Medulla oblongata (tissue), 1 donor: ENCODE measurements at regions not wholly inside any gene's neighbourhood (a gene's known extent, or its start where the extent isn't known, plus 50 kb on each side); places are given as distances from the start of the nearest gene placed in this dataset.
"Not testable (repeated sequence)": the region's sequence is repeated elsewhere in the genome, so short reads cannot be mapped to it uniquely, and the experiment has no call there.

ENCODE experiments used
- DNase-seq: peaks from one replicate; pipeline ENCODE4 v3.0.0-alpha.2; 2015; ENCODE audit errors: extremely low spot score

DNA sequence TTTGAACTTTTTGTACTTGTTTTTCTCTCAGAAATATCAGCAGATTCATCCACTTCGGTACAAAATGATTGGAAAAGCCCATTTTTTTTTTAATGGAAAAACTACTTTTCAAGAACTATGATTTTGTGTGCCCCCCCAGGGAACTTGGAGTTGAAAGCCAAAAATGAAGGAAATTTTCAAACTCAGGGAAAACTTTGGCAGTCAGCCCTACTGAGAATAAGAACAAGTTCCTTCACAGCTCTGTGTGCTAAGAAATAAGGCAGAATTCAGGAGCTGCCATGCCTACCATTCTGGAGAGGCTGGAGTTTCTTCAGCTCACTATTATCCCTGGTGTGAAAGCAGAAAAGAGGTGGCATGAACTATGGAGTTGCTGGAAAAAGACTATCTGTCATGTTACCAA lies 226.0 kb upstream of the SLC35G4 start:
- peak; percentile 30 for DNase-seq

GRCh38 chr18:11380968-11381367 lies 228.4 kb upstream of the SLC35G4 start:
- DNase-seq = no peak

- no peak for DNase-seq
These were observed 229.7 kb upstream of the SLC35G4 start for GRCh38 chr18:11379660-11380059.

GRCh38 chr18:11377766-11378540 lies 228.6 kb upstream of the PIEZO2 start:
- DNase-seq = no peak

GRCh38 chr18:11372163-11372562 lies 222.8 kb upstream of the PIEZO2 start:
- no peak for DNase-seq

- DNase-seq = no peak
These were observed 220.2 kb upstream of the PIEZO2 start for GRCh38 chr18:11369556-11369955.

DNA sequence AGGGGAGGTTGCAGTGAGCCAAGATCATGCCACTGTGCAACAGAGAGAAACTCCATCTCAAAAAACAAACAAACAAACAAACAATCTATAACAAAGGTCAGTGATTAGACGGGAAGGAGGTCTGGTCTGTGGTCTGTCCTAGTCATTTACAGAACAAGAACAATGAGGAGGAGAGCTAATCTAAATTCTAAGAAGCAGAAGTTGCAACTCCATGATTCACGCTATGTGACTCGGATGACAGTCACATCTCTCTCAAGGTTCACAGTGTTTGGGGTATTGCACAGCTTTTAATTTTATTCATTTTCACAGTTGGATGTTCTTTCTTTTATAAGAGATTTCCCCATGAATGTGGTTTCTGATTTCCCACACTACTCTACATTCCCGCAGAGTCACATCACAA lies 218.7 kb upstream of the PIEZO2 start:
- DNase-seq = no peak

GRCh38 chr18:11367351-11367750 lies 218.0 kb upstream of the PIEZO2 start:
- DNase-seq = no peak

- no peak for DNase-seq
These were observed 217.0 kb upstream of the PIEZO2 start for GRCh38 chr18:11366410-11366809.

GRCh38 chr18:11362856-11363255 lies 213.5 kb upstream of the PIEZO2 start:
- no peak for DNase-seq

- not testable (repeated sequence) for DNase-seq
These were observed 212.5 kb upstream of the PIEZO2 start for GRCh38 chr18:11361862-11362261.

DNA sequence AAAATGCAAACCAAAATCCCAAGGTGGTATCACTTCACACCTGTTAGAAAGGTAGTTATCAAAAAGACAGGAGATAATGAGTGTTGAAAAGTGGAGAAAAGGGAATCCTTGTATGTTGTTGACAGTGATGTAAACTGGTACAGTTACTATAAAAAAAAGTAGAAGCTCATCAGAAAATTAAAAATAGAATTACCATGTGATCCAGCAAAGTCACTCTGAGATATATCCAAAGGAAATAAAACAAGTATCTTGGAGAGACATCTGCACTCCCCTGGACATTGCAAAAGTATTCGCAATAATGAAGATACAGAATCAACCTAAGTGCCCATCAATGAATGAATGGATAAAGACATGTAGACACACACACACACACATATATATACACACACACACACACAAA lies 208.3 kb upstream of the PIEZO2 start:
- DNase-seq = no peak

DNA sequence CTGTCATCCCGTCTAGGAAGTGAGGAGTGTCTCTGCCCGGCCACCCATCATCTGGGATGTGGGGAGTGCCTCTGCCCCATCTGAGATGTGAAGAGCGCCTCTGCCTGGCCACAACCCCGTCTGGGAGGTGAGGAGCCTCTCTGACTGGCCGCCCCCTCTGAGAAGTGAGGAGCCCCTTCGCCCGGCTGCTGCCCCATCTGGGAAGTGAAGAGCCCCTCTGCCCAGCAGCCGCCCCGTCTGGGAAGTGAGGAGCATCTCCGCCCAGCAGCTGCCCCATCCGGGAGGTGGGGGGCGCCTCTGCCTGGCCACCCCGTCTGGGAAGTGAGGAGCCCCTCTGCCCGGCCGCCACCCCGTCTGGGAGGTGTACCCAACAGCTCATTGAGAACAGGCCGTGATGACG lies 195.2 kb upstream of the PIEZO2 start:
- DNase-seq = not testable (repeated sequence)

GRCh38 chr18:11343096-11343495 lies 193.7 kb upstream of the PIEZO2 start:
- no peak for DNase-seq

DNA sequence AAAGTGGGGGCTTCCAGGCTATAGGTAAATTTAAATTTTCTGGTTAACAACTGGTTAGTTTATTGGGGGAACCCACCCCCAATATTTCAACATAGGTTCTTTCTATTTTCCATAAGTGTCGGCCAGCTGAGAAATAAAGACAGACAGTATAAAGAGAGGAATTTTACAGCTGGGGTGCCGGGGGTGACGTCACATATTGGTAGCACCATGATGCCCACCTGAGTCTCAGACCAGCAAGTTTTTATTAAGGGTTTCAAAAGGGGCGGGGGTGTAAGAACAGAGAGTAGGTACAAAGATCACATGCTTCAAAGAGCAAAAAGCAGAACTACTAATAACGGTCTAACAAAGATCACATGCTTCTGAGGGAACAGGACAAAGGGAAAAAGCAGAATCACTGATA lies 192.7 kb upstream of the PIEZO2 start:
- DNase-seq = not testable (repeated sequence)

DNA sequence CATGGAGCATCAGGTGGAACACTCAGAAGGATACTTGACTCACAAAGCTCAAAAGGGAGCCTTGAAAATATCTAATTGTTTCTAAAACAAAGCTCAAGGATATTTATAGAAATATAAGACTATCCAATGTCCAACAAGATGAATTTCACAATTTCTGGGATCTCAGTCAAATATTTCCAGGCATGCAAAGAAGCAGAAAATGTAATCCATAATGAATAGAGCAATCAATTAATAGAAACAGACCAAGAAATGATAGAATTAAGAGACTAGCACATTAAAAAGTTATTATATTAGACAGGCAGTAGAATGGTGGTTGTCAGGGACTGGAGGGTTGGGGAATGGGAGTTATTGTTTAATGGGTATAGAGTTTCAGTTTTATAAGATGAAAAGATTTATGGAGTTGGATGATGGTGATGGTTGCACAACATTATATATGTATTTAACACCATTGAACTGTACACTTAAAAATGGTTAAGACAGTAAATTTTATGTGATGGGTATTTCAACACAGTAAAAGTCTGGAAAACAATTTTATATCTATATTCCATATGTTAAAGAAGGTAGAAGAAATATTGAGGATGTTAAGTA lies 189.9 kb upstream of the PIEZO2 start:
- no peak for DNase-seq

DNA sequence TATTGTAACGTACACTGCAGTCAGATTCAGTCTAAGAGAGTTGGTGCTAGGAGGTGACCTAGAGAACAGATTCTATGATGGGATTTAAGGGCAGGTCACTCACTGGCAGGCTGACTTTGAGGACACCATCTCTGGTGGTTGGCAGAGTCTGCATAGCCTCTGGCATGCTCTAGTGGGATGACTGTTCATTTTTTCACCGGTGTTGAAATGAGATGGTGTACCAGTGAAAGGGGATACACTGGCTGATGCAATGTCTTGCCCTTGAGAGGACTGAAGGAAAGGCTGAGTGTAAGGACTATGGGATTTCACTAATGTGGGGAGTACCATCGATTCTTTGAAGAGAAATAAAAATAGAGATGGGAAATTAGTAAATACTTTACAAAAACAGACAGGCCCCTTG lies 186.9 kb upstream of the PIEZO2 start:
- DNase-seq = no peak

DNA sequence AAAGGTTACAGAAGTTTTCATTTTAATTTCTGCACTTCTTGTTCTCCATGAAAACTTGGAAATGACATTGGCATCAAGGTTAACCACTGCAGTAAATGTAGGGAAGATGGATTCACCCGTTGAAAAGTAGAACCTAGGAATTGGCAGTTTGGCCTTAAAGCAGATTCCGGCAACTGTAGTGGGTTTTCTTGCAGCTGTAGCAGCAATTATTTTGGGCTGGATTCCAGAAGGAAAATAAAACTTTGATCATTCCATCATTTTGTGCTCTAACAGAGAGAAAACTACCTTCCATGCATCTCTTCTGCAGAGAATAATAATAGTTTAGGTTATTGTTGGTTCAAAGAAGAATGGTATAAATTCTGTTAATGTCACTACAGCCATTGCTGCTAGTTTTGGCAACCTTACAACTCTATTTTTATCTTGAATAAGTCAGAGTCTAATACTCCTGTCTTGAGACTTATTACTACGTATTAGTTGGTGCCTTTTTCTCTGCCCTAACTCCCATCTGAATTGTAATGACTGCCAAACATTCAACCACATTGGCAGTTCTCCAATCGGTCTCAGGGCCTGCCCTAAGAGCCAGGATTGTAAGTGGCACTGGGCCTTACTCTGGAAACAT lies 178.1 kb upstream of the PIEZO2 start:
- peak; percentile 59 for DNase-seq

DNA sequence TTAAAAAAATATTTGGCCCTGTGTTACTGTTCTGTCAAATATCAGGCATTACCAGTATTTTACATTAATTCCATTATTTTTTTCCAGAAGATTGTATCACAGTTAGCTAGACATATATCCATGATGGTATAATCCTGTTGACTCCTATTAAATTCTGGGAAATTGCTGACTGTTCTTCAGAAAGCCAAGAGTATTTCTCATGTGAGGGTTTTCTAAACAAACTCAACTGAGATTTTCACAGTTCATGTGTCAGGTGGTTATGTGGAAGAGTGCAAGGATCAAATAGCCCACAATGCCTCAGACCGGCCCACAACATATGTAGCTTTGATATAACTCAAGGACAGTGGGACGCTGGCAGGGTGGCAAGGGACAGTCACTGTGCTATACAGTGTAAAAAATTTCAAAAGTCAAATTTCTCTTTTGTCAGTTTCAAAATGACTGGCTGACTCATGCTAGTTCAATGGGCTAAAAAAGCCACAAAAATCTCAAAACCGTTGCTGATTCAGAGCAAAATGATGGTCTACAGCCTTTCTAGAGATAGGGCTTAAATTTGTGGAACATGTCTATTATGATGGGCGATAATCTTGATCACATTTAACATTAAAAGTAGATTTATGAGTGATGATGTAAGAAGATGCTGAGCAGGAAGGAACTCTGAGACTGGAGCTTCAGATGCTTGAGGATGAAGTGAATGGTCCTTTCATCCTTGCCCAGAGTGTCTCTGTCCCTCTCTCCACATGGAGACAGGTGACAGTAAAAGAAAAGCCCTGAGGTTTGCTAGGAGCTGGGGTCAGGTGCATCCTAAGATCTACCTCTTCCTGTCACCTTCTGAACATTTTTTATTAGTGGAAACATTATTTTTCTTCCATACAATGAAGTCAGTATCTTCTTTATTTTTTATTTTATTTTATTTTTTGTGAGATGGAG lies 175.8 kb upstream of the PIEZO2 start:
- no peak for DNase-seq

DNA sequence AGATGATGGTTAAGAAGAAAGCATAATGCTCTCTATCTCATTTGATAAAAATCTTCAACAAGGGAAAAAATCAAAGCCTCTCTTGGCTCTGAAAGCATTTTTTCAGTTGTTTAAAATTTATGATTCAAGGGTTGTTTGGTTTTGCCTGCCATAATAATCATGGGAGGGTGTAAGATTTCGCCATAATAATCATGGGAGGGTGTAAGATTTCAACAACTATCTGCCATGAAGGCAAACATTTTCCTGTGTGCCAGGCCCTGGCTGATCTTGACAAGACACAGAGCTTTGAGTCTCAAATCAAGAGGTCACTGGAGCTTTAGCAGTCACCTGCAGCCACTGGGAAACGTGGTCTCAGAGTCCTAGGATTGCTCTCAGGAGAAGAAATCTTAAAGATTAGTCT lies 175.1 kb upstream of the PIEZO2 start:
- no peak for DNase-seq

- peak; percentile 4 for DNase-seq
These were observed 174.0 kb upstream of the PIEZO2 start for GRCh38 chr18:11323359-11323819.

DNA sequence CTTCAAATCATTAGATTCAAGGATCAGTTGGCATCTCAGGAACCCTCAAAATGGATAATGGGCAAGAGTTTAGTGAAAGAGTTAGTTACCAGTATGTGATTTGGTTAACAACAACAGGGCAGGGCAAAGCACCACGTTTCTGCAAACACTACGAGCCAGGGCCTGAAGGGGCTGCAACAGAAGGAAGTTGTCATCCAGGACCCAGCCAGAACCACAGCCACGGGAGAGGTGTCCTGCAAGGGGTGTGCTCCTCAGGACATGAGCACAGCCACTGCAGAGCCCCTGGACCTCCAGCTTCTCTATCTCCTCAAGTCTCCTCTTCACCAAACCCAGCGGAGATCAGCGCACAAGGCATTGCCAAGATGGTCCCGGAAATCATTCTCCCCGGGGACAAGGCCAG lies 173.3 kb upstream of the PIEZO2 start:
- DNase-seq = no peak
